HCT116 (cell line): ENCODE measurements at regions not wholly inside any gene's neighbourhood (a gene's known extent, or its start where the extent isn't known, plus 50 kb on each side); places are given as distances from the start of the nearest gene placed in this dataset.

Source experiments
- ATAC-seq: fragments of 200-7000 bp; cut with Tn5 transposase; 2 replicates; pipeline ENCODE4 v1.9.1; 2020; ENCODE audit warnings: mild to moderate bottlenecking, moderate library complexity
- BruUV-seq: library from RNA; stranded (reverse); fragments of 400-500 nt; replicated peaks from 2 replicates; lab custom pipeline; 2021; lab: Mats Ljungman, UMichigan
- CTCF ChIA-PET: fragments of 300-600 bp; sonication (Branson Sonifier 250); formaldehyde crosslinking; loops from one replicate; lab custom pipeline; 2021; ENCODE audit warnings: antibody characterized with exemption; lab: Charles Lee
- POLR2A ChIA-PET: fragments of 300-600, 350-600 bp; sonication (Branson Sonifier 250); formaldehyde crosslinking; loops from one replicate; lab custom pipeline; 2021; ENCODE audit warnings: antibody characterized with exemption; lab: Charles Lee
- RAD21 ChIA-PET, 2 experiments: fragments of 300-600 bp; sonication (Branson Sonifier 250); formaldehyde crosslinking; loops; one replicate each; lab custom pipeline; 2023; ENCODE audit warnings: low total read pairs in 2 of 2; ENCODE audit not compliant: uncharacterized antibody in 2 of 2, unreplicated experiment in 2 of 2, low non-redundant PET in 1 of 2; lab: Charles Lee
- DNase-seq: peaks from one replicate; pipeline ENCODE4 v3.0.0-alpha.2; 2010; ENCODE audit warnings: low read depth, low spot score
- H2AFZ ChIP-seq: fragments of 200-600 bp; shearing (Covaris generic), sonication (generic); 2 replicates; pipeline ENCODE4 v1.6.1; 2017; ENCODE audit warnings: low read depth, mixed run types, mixed read lengths, antibody characterized with exemption, low read length; ENCODE audit not compliant: poor library complexity, severe bottlenecking
- H3K27ac ChIP-seq: 2 replicates; pipeline ENCODE4 v1.5.1; 2012; ENCODE audit warnings: low read depth, low read length
- H3K27me3 ChIP-seq: fragments of 200-600 bp; sonication (generic); 2 replicates; pipeline ENCODE4 v1.6.1; 2016; ENCODE audit warnings: mixed run types, low read length, mixed read lengths; ENCODE audit not compliant: insufficient read depth
- H3K36me3 ChIP-seq, 2 experiments: fragments of 200-500 bp in 1 of 2; fragments of 200-600 bp in 1 of 2; sonication (Bioruptor generic) in 1 of 2; sonication (generic) in 1 of 2; 2 replicates each; pipeline versions ENCODE4 v1.5.1 to v1.6.1; 2014 to 2016; ENCODE audit warnings: low read length in 2 of 2, inconsistent platforms in 1 of 2, mixed read lengths in 1 of 2, mixed run types in 1 of 2; ENCODE audit not compliant: insufficient read depth in 2 of 2, control insufficient read depth in 1 of 2
- H3K4me1 ChIP-seq, 2 experiments: fragments of 200-600 bp in 1 of 2; sonication (generic) in 1 of 2; 2 replicates each; pipeline versions ENCODE4 v1.5.1 to v1.6.1; 2012 to 2017; ENCODE audit warnings: low read length in 2 of 2, inconsistent platforms in 1 of 2, mild to moderate bottlenecking in 1 of 2, mixed read lengths in 1 of 2, mixed run types in 1 of 2, moderate library complexity in 1 of 2; ENCODE audit not compliant: insufficient read depth in 2 of 2, control insufficient read depth in 1 of 2
- H3K4me2 ChIP-seq: fragments of 200-600 bp; sonication (generic); 2 replicates; pipeline ENCODE4 v1.6.1; 2017; ENCODE audit warnings: mixed run types, low read length, mixed read lengths
- H3K4me3 ChIP-seq, 2 experiments: fragments of 200-600 bp in 1 of 2; sonication (generic) in 1 of 2; replicated peaks in 1 of 2; 2 replicates each; pipeline ENCODE4 v1.5.1; 2011 to 2016; ENCODE audit warnings: low read length in 2 of 2, control low read depth in 1 of 2, low read depth in 1 of 2, mild to moderate bottlenecking in 1 of 2, mixed read lengths in 1 of 2, mixed run types in 1 of 2
- H3K79me2 ChIP-seq: fragments of 200-600 bp; sonication (generic); 2 replicates; pipeline ENCODE4 v1.6.1; 2017; ENCODE audit warnings: mild to moderate bottlenecking, mixed run types, low read length, moderate library complexity, mixed read lengths; ENCODE audit not compliant: insufficient read depth
- H3K9ac ChIP-seq: fragments of 200-600 bp; sonication (generic); 2 replicates; pipeline ENCODE4 v1.6.1; 2016; ENCODE audit warnings: low read length, mixed read lengths
- H3K9me2 ChIP-seq: fragments of 200-600 bp; sonication (generic), shearing (Covaris generic); 2 replicates; pipeline ENCODE4 v1.6.1; 2017; ENCODE audit warnings: mixed run types, mild to moderate bottlenecking, moderate library complexity; ENCODE audit not compliant: insufficient read depth
- H3K9me3 ChIP-seq, 2 experiments: fragments of 200-500 bp in 1 of 2; fragments of 200-600 bp in 1 of 2; sonication (Bioruptor generic) in 1 of 2; sonication (generic) in 1 of 2; 2 replicates each; pipeline ENCODE4 v1.6.1; 2014 to 2017; ENCODE audit warnings: low read length in 2 of 2, mixed read lengths in 2 of 2, inconsistent platforms in 1 of 2, low read depth in 1 of 2, mild to moderate bottlenecking in 1 of 2, mixed run types in 1 of 2, moderate library complexity in 1 of 2; ENCODE audit not compliant: control insufficient read depth in 1 of 2, insufficient read depth in 1 of 2
- H4K20me1 ChIP-seq: fragments of 200-600 bp; sonication (generic), shearing (Covaris generic); 2 replicates; pipeline ENCODE4 v1.6.1; 2017; ENCODE audit warnings: mixed run types, mild to moderate bottlenecking, moderate library complexity; ENCODE audit not compliant: insufficient read depth
- CBX3 ChIP-seq: IDR thresholded peaks from 2 replicates; pipeline ENCODE4 v1.6.1; 2012; ENCODE audit warnings: low read depth
- CTCF ChIP-seq, 3 experiments: fragments of 200-600 bp in 1 of 3; sonication (generic) in 1 of 3; IDR thresholded peaks in 2 of 3; conservative IDR thresholded peaks in 1 of 3; 2 replicates each; pipeline ENCODE4 v1.5.1; 2012 to 2017; ENCODE audit warnings: low read depth in 2 of 3, low read length in 2 of 3, antibody characterized with exemption in 1 of 3, borderline replicate concordance in 1 of 3, control low read depth in 1 of 3, mild to moderate bottlenecking in 1 of 3, mixed read lengths in 1 of 3, mixed run types in 1 of 3, moderate library complexity in 1 of 3; ENCODE audit not compliant: insufficient read depth in 1 of 3
- MAX ChIP-seq: IDR thresholded peaks from 2 replicates; pipeline ENCODE4 v1.6.1; 2012
- POLR2AphosphoS5 ChIP-seq: IDR thresholded peaks from 2 replicates; pipeline ENCODE4 v1.6.1; 2011; ENCODE audit warnings: mild to moderate bottlenecking, low read depth, low read length, moderate library complexity
- RAD21 ChIP-seq: IDR thresholded peaks from 2 replicates; pipeline ENCODE4 v1.6.1; 2012; ENCODE audit warnings: low read depth, mild to moderate bottlenecking
- SP1 ChIP-seq: IDR thresholded peaks from 2 replicates; pipeline ENCODE4 v1.6.1; 2012; ENCODE audit warnings: low read depth
- TCF7L2 ChIP-seq: IDR thresholded peaks from 2 replicates; pipeline ENCODE4 v1.7.0; 2011; ENCODE audit warnings: borderline replicate concordance, inconsistent platforms; ENCODE audit not compliant: insufficient read depth, insufficient read length; ENCODE audit errors: extremely low read depth
- YY1 ChIP-seq: IDR thresholded peaks from 2 replicates; pipeline ENCODE4 v1.6.1; 2011; ENCODE audit warnings: low read length, low read depth, moderate library complexity, mild to moderate bottlenecking; ENCODE audit not compliant: insufficient replicate concordance; ENCODE audit errors: extremely low read depth
- intact Hi-C: fragments of 100-400 bp; cut with micrococcal nuclease; formaldehyde crosslinking; loops from 2 replicates; pipeline ENCODE4 v1.10.0; 2022

- TF ChIP-seq CBX3 (no peak), POLR2AphosphoS5 (no peak), YY1 (no peak), RAD21 (no peak), SP1 (no peak), CTCF (IDR thresholded peaks at IDR 0.05 in 2 of 3, conservative IDR thresholded peaks at IDR 0.05 in 1 of 3; ENCODE audit: borderline replicate concordance in 1 of 3, insufficient read depth in 1 of 3, low read depth in 2 of 3, low read length in 2 of 3) (no peak)
- no peak for DNase-seq
- H3K79me2 ChIP-seq = no peaks in the 10 kb centered on the region
- H4K20me1 ChIP-seq = no peaks in the 10 kb centered on the region
- H3K9ac ChIP-seq = no peak overlapping the region
- no peaks in the 10 kb centered on the region for H3K4me1 ChIP-seq
- intact Hi-C loops = no loop called here
- no peak overlapping the region for H2AFZ ChIP-seq
- no peak overlapping the region for H3K4me2 ChIP-seq
- H3K4me3 ChIP-seq = no peak overlapping the region
- no TSS peak for BruUV-seq
- no peak for ATAC-seq
- no peak overlapping the region for H3K27ac ChIP-seq
- no peaks in the 10 kb centered on the region for H3K36me3 ChIP-seq
- ChIA-PET POLR2A (no interaction called here), RAD21 (no interaction called here), CTCF (no interaction called here)
- H3K9me2 ChIP-seq = no peaks in the 10 kb centered on the region
- no peaks in the 10 kb centered on the region for H3K27me3 ChIP-seq
- no peaks in the 10 kb centered on the region for H3K9me3 ChIP-seq
Measured at GRCh38 chr6:119845161-119845560, 495.6 kb upstream of the MAN1A1 start.

- no peak for ATAC-seq
- Histone ChIP-seq H3K36me3 (no peaks in the 10 kb centered on the region), H3K27ac (no peak overlapping the region), H3K9me3 (no peaks in the 10 kb centered on the region), H3K27me3 (no peaks in the 10 kb centered on the region), H2AFZ (no peak overlapping the region), H3K4me3 (no peak overlapping the region), H3K4me2 (no peak overlapping the region)
- intact Hi-C loops = no loop called here
- RAD21 ChIA-PET = no interaction called here
- no TSS peak for BruUV-seq
- no peak for TF ChIP-seq CTCF (IDR thresholded peaks at IDR 0.05 in 2 of 3, conservative IDR thresholded peaks at IDR 0.05 in 1 of 3; ENCODE audit: borderline replicate concordance in 1 of 3, insufficient read depth in 1 of 3, low read depth in 2 of 3, low read length in 2 of 3)
- TF ChIP-seq MAX = no peak
- no peak for TF ChIP-seq TCF7L2
- no peak for TF ChIP-seq SP1
- TF ChIP-seq, all 23 proteins: peak for 0
- DNase-seq = no peak
- ChIA-PET POLR2A (no interaction called here), CTCF (no interaction called here)
- Histone ChIP-seq H4K20me1 (no peaks in the 10 kb centered on the region), H3K79me2 (no peaks in the 10 kb centered on the region), H3K9ac (no peak overlapping the region), H3K4me1 (no peaks in the 10 kb centered on the region), H3K9me2 (no peaks in the 10 kb centered on the region)
Measured at GRCh38 chr6:119844387-119844786, 494.8 kb upstream of the MAN1A1 start.
